OCI-LY7 (cell line): ENCODE measurements at regions not wholly inside any gene's neighbourhood (a gene's known extent, or its start where the extent isn't known, plus 50 kb on each side); places are given as distances from the start of the nearest gene placed in this dataset.

ENCODE experiments used
- BruUV-seq: library from RNA; stranded (reverse); fragments of 400-500 nt; replicated peaks from 2 replicates; lab custom pipeline; 2021; lab: Mats Ljungman, UMichigan
- CTCF ChIA-PET: fragments of 300-600 bp; sonication (Branson Sonifier 250); formaldehyde crosslinking; loops from one replicate; lab custom pipeline; 2022; ENCODE audit warnings: antibody characterized with exemption; ENCODE audit not compliant: unreplicated experiment; lab: Charles Lee
- POLR2A ChIA-PET: fragments of 300-600 bp; sonication (Branson Sonifier 250); formaldehyde crosslinking; loops from one replicate; lab custom pipeline; 2022; ENCODE audit warnings: antibody characterized with exemption; lab: Charles Lee
- DNase-seq: peaks from one replicate; pipeline ENCODE4 v3.0.0-alpha.2; 2015; ENCODE audit warnings: low spot score
- H2AFZ ChIP-seq: fragments of 200-600 bp; sonication (generic), shearing (Covaris generic); 2 replicates; pipeline ENCODE4 v1.6.1; 2014; ENCODE audit warnings: mild to moderate bottlenecking, antibody characterized with exemption, low read length, moderate library complexity
- H3K27ac ChIP-seq: fragments of 200-600 bp; sonication (generic); 2 replicates; pipeline ENCODE4 v1.5.1; 2014; ENCODE audit warnings: mixed run types, low read depth, mild to moderate bottlenecking, moderate library complexity, low read length, inconsistent platforms; ENCODE audit not compliant: poor library complexity, severe bottlenecking
- H3K36me3 ChIP-seq: fragments of 200-600 bp; sonication (generic); 2 replicates; pipeline ENCODE4 v1.6.1; 2014; ENCODE audit warnings: mild to moderate bottlenecking, antibody characterized with exemption, low read length, moderate library complexity, mixed read lengths; ENCODE audit not compliant: insufficient read depth
- H3K4me1 ChIP-seq: fragments of 200-600 bp; sonication (generic); 2 replicates; pipeline ENCODE4 v1.5.1; 2014; ENCODE audit warnings: mild to moderate bottlenecking, low read length; ENCODE audit not compliant: insufficient read depth, poor library complexity, severe bottlenecking
- H3K4me2 ChIP-seq: fragments of 200-600 bp; sonication (generic); 2 replicates; pipeline ENCODE4 v1.6.1; 2014; ENCODE audit warnings: mild to moderate bottlenecking, low read length
- H3K4me3 ChIP-seq: fragments of 200-600 bp; sonication (generic); 2 replicates; pipeline ENCODE4 v1.5.1; 2014; ENCODE audit warnings: mild to moderate bottlenecking, low read depth, low read length; ENCODE audit not compliant: poor library complexity, severe bottlenecking
- H3K79me2 ChIP-seq: fragments of 200-600 bp; sonication (generic); 2 replicates; pipeline ENCODE4 v1.6.1; 2016; ENCODE audit warnings: low read depth, mild to moderate bottlenecking, low read length, moderate library complexity, mixed read lengths; ENCODE audit not compliant: insufficient read depth
- H3K9me2 ChIP-seq: fragments of 200-600 bp; sonication (generic); 2 replicates; pipeline ENCODE4 v1.6.1; 2016; ENCODE audit warnings: mild to moderate bottlenecking, low read length, mixed read lengths; ENCODE audit not compliant: insufficient read depth
- H3K9me3 ChIP-seq: fragments of 200-600 bp; sonication (generic); 2 replicates; pipeline ENCODE4 v1.6.1; 2014; ENCODE audit warnings: mild to moderate bottlenecking, mixed run types, low read length, mixed read lengths
- H4K20me1 ChIP-seq: fragments of 200-600 bp; sonication (generic); 2 replicates; pipeline ENCODE4 v1.6.1; 2014; ENCODE audit warnings: mild to moderate bottlenecking, antibody characterized with exemption, low read length, moderate library complexity, mixed read lengths; ENCODE audit not compliant: insufficient read depth
- EZH2phosphoT487 ChIP-seq: fragments of 200-600 bp; sonication (generic); IDR thresholded peaks from 2 replicates; pipeline ENCODE4 v1.6.1; 2018; ENCODE audit warnings: low read depth, borderline replicate concordance, mild to moderate bottlenecking, mixed run types, antibody characterized with exemption, low read length, moderate library complexity, mixed read lengths
- intact Hi-C: fragments of 100-400 bp; cut with micrococcal nuclease; formaldehyde crosslinking; loops from one replicate; pipeline ENCODE4 v1.10.0; 2022; ENCODE audit not compliant: unreplicated experiment
- TF ChIP-seq, protein P1 (sequence below): fragments of 200-600 bp; sonication (generic); conservative IDR thresholded peaks from 2 replicates; pipeline ENCODE4 v1.5.1; 2014; ENCODE audit warnings: mild to moderate bottlenecking, antibody characterized with exemption, low read length, moderate library complexity, mixed read lengths

DNA sequence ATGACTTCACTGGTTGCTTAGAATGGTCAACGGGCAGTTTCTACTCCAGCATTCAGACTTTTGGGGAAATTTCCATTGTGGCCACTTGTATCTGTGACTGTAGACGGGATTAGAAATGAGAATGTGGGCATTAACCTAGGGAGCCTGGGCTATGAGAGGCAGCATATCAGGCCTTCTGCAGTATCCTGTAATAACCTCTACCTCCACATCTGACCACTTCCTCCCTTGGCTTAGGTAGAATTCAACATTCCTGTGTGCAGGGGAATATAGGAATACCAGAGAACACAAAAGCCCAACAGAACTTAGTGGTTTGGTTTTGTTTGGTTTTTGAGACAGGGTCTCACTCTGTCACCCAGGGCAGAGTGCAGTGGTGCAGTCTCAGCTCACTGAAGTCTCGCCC, 76.4 kb upstream of the HOXC13 start:
- POLR2A ChIA-PET, result no interaction called here
- CTCF ChIA-PET, result no interaction called here
- no peaks in the 10 kb centered on the region for H3K79me2 ChIP-seq

DNA sequence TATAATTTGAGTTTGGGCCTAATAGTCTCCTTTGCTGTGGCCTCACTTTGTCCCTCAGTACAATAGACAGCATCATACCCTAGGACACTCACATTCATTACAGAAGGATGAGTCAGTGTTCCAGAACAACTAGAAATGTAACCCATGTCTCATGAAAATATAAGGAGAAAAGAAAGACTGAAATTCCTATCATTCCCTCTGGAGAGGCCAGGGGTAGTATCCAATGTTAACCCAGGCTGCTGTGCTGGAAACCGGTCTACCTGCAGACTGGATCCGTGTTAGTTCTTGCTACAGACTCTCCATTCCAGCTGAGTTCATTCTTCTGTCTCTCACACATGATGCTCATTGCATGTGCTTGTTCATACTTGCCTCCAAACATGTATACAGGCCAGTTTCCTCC, 75.8 kb upstream of the HOXC13 start:
- DNase-seq, result no peak
- no peaks in the 10 kb centered on the region for H3K9me3 ChIP-seq
- H3K4me2 ChIP-seq, result no peak overlapping the region
- no peaks in the 10 kb centered on the region for H3K9me2 ChIP-seq
- H3K36me3 ChIP-seq, result no peaks in the 10 kb centered on the region
- POLR2A ChIA-PET, result interaction anchor here (1.5 kb wide), 1 partner anchor 22 kb away, joined by 6 read pairs; no protein-coding TSS in a partner anchor
- no peak overlapping the region for H3K4me3 ChIP-seq
- no peak overlapping the region for H3K27ac ChIP-seq
- intact Hi-C loops, result no loop called here
- BruUV-seq, result no TSS peak
- TF ChIP-seq EZH2phosphoT487, result no peak
- TF ChIP-seq, protein P1, sequence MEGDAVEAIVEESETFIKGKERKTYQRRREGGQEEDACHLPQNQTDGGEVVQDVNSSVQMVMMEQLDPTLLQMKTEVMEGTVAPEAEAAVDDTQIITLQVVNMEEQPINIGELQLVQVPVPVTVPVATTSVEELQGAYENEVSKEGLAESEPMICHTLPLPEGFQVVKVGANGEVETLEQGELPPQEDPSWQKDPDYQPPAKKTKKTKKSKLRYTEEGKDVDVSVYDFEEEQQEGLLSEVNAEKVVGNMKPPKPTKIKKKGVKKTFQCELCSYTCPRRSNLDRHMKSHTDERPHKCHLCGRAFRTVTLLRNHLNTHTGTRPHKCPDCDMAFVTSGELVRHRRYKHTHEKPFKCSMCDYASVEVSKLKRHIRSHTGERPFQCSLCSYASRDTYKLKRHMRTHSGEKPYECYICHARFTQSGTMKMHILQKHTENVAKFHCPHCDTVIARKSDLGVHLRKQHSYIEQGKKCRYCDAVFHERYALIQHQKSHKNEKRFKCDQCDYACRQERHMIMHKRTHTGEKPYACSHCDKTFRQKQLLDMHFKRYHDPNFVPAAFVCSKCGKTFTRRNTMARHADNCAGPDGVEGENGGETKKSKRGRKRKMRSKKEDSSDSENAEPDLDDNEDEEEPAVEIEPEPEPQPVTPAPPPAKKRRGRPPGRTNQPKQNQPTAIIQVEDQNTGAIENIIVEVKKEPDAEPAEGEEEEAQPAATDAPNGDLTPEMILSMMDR, result no peak
- H3K4me1 ChIP-seq, result no peaks in the 10 kb centered on the region
- H4K20me1 ChIP-seq, result no peaks in the 10 kb centered on the region
- H3K79me2 ChIP-seq, result no peaks in the 10 kb centered on the region
- CTCF ChIA-PET, result no interaction called here
- no peak overlapping the region for H2AFZ ChIP-seq

More for the DNA sequence above, 76.4 kb upstream of the HOXC13 start:
- intact Hi-C loops, result no loop called here
- H3K36me3 ChIP-seq, result no peaks in the 10 kb centered on the region
- no peak for DNase-seq
- BruUV-seq, result no TSS peak
- no peak overlapping the region for H3K4me2 ChIP-seq
- no peak overlapping the region for H3K27ac ChIP-seq
- H3K4me1 ChIP-seq, result no peaks in the 10 kb centered on the region
- TF ChIP-seq, protein P1, result no peak
- no peak for TF ChIP-seq EZH2phosphoT487
- no peak overlapping the region for H3K4me3 ChIP-seq
- no peaks in the 10 kb centered on the region for H3K9me2 ChIP-seq
- no peak overlapping the region for H2AFZ ChIP-seq
- no peaks in the 10 kb centered on the region for H3K9me3 ChIP-seq
- H4K20me1 ChIP-seq, result no peaks in the 10 kb centered on the region

- H3K27ac ChIP-seq, result no peak overlapping the region
- intact Hi-C loops, result no loop called here
- H2AFZ ChIP-seq, result no peak overlapping the region
- no peaks in the 10 kb centered on the region for H3K9me3 ChIP-seq
- no peak overlapping the region for H3K4me2 ChIP-seq
- H3K4me3 ChIP-seq, result no peak overlapping the region
- H4K20me1 ChIP-seq, result no peaks in the 10 kb centered on the region
- no peaks in the 10 kb centered on the region for H3K36me3 ChIP-seq
- ChIA-PET CTCF (no interaction called here), POLR2A (no interaction called here)
- H3K4me1 ChIP-seq, result no peaks in the 10 kb centered on the region
- H3K9me2 ChIP-seq, result no peaks in the 10 kb centered on the region
- H3K79me2 ChIP-seq, result no peaks in the 10 kb centered on the region
- no peak for DNase-seq
- BruUV-seq, result no TSS peak
- TF ChIP-seq EZH2phosphoT487, result no peak
- TF ChIP-seq, protein P1, result no peak
Measured at GRCh38 chr12:53866727-53867126, 71.9 kb upstream of the HOXC13 start.
